HG02623 (cell line): ENCODE measurements at regions not wholly inside any gene's neighbourhood (a gene's known extent, or its start where the extent isn't known, plus 50 kb on each side); places are given as distances from the start of the nearest gene placed in this dataset.
"Not testable (repeated sequence)": the region's sequence is repeated elsewhere in the genome, so short reads cannot be mapped to it uniquely, and the experiment has no call there.

Experiments
- ATAC-seq: cut with Tn5 transposase; IDR thresholded peaks from one replicate; pipeline ENCODE4 v1.9.1; 2021; ENCODE audit warnings: moderate library complexity; ENCODE audit not compliant: unreplicated experiment

- ATAC-seq: no peak
Observed at GRCh38 chr1:195763907-195764374, 844.3 kb downstream of the KCNT2 start.

- no peak for ATAC-seq
Observed at GRCh38 chr1:195763146-195763906, 844.9 kb downstream of the KCNT2 start.

- no peak for ATAC-seq
Observed at GRCh38 chr1:195761104-195761503, 847.1 kb downstream of the KCNT2 start.

GRCh38 chr1:195756109-195756508, 852.1 kb downstream of the KCNT2 start:
- no peak for ATAC-seq

GRCh38 chr1:195754874-195755273, 853.4 kb downstream of the KCNT2 start:
- ATAC-seq: no peak

GRCh38 chr1:195754303-195754702, 853.9 kb downstream of the KCNT2 start:
- no peak for ATAC-seq

GRCh38 chr1:195748969-195749368, 859.3 kb downstream of the KCNT2 start:
- no peak for ATAC-seq

GRCh38 chr1:195745189-195746010, 862.8 kb downstream of the KCNT2 start:
- no peak for ATAC-seq

- no peak for ATAC-seq
Observed at GRCh38 chr1:195744256-195744655, 864.0 kb downstream of the KCNT2 start.

GRCh38 chr1:195740862-195741261, 867.4 kb downstream of the KCNT2 start:
- no peak for ATAC-seq

GRCh38 chr1:195738966-195739650, 869.1 kb downstream of the KCNT2 start:
- no peak for ATAC-seq

GRCh38 chr1:195735140-195735539, 873.1 kb downstream of the KCNT2 start:
- no peak for ATAC-seq

GRCh38 chr1:195733826-195734225, 874.4 kb downstream of the KCNT2 start:
- ATAC-seq: no peak

- no peak for ATAC-seq
Observed at GRCh38 chr1:195733408-195733807, 874.8 kb downstream of the KCNT2 start.

GRCh38 chr1:195731385-195731784, 876.9 kb downstream of the KCNT2 start:
- ATAC-seq: no peak

- ATAC-seq: no peak
Observed at GRCh38 chr1:195723796-195724194, 884.4 kb downstream of the KCNT2 start.

- ATAC-seq: not testable (repeated sequence)
Observed at GRCh38 chr1:195722852-195723795, 885.1 kb downstream of the KCNT2 start.

- ATAC-seq: not testable (repeated sequence)
Observed at GRCh38 chr1:195722146-195722545, 886.1 kb downstream of the KCNT2 start.

GRCh38 chr1:195721210-195721971, 886.8 kb downstream of the KCNT2 start:
- no peak for ATAC-seq

- no peak for ATAC-seq
Observed at GRCh38 chr1:195717651-195718050, 890.6 kb downstream of the KCNT2 start.
